Chondrocyte (in vitro differentiated cells): ENCODE measurements at regions not wholly inside any gene's neighbourhood (a gene's known extent, or its start where the extent isn't known, plus 50 kb on each side); places are given as distances from the start of the nearest gene placed in this dataset.

ENCODE experiments used
- DNase-seq: peaks from one replicate; pipeline ENCODE4 v3.0.0; 2021; ENCODE audit warnings: mixed read lengths, low spot score
- H3K27ac Mint-ChIP-seq: one replicate; pipeline ENCODE4 v1.8.0; 2021; ENCODE audit warnings: mild to moderate bottlenecking, moderate library complexity, mixed read lengths; ENCODE audit not compliant: unreplicated experiment
- H3K27me3 Mint-ChIP-seq: 2 replicates; pipeline ENCODE4 v1.8.0; 2021; ENCODE audit warnings: low read depth, mixed read lengths
- H3K36me3 Mint-ChIP-seq: 2 replicates; pipeline ENCODE4 v1.8.0; 2021; ENCODE audit warnings: low read depth, mixed read lengths
- H3K4me1 Mint-ChIP-seq: 2 replicates; pipeline ENCODE4 v1.8.0; 2021; ENCODE audit warnings: low read depth, mild to moderate bottlenecking, mixed read lengths
- H3K4me3 Mint-ChIP-seq: one replicate; pipeline ENCODE4 v1.8.0; 2021; ENCODE audit warnings: mild to moderate bottlenecking, moderate library complexity, mixed read lengths; ENCODE audit not compliant: unreplicated experiment
- H3K9me3 Mint-ChIP-seq: 2 replicates; pipeline ENCODE4 v1.8.0; 2021; ENCODE audit warnings: low read depth, mixed read lengths
- TF ChIP-seq, protein P1 (sequence below): fragments of 200-600 bp; sonication (generic); IDR thresholded peaks from 2 replicates; pipeline ENCODE4 v1.5.0; 2021; ENCODE audit warnings: antibody characterized with exemption, mild to moderate bottlenecking, moderate library complexity

DNA sequence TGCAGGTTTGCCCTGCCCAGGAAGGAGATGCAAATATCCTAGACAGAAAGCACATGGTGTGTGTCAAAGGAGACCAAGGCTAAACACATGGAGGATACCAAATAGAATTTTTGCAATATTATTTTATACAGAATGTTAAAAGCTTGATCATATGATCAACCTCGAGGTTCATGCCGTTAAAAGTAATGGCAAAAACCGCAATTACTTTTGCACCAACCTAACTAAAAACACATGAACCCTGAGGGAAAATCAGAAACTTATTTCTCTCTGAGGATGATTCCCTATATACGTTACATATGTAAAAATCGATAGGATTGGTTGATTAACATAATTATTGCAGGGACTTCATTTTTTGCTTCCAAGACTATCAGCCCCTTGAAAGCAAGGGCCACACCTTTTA is 88.1 kb downstream of the MZT1 start:
- Mint-ChIP-seq H3K27ac (no peak overlapping the region), H3K4me1 (no peaks in the 10 kb centered on the region), H3K4me3 (no peak overlapping the region), H3K9me3 (no peaks in the 10 kb centered on the region), H3K36me3 (no peaks in the 10 kb centered on the region), H3K27me3 (peaks cover 6% of the 10 kb centered on the region)
- TF ChIP-seq, protein P1, sequence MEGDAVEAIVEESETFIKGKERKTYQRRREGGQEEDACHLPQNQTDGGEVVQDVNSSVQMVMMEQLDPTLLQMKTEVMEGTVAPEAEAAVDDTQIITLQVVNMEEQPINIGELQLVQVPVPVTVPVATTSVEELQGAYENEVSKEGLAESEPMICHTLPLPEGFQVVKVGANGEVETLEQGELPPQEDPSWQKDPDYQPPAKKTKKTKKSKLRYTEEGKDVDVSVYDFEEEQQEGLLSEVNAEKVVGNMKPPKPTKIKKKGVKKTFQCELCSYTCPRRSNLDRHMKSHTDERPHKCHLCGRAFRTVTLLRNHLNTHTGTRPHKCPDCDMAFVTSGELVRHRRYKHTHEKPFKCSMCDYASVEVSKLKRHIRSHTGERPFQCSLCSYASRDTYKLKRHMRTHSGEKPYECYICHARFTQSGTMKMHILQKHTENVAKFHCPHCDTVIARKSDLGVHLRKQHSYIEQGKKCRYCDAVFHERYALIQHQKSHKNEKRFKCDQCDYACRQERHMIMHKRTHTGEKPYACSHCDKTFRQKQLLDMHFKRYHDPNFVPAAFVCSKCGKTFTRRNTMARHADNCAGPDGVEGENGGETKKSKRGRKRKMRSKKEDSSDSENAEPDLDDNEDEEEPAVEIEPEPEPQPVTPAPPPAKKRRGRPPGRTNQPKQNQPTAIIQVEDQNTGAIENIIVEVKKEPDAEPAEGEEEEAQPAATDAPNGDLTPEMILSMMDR = no peak
- no peak for DNase-seq

DNA sequence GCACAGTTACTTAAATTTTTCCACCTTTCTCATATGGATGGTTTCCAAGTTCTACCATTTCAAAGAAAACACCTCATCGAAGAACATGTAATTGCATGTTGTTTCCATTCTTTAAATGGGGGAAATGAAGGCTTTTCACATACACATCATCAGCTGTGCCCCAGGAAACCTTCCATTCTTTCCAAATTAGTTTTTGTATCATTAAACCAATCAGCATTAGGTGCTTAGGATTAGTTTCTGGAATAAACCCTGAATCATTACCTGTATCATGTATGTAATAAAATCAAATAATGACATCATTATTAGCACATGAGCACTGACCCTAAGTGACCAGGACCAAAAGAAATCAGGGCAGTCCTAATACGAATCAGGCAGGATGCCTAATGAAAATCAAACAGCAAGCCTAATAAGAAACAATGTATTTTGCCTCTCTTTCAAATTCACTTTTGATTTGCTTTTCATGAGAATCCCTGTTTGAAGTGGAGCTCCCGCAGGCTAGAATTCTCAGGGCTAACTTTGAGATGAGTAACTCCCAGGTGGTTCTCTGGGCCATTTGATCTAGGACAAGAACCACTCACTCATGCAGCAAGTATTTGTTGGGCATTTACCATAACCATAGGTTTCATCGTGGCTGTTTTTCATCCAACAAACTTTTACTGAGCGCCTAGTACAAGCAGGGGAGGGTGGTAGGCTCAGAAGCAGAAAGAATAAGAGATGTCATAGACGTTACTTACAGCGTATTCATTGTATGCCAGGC is 89.2 kb downstream of the MZT1 start:
- no peak for DNase-seq
- no peaks in the 10 kb centered on the region for H3K36me3 Mint-ChIP-seq
- TF ChIP-seq, protein P1 = no peak
- no peaks in the 10 kb centered on the region for H3K4me1 Mint-ChIP-seq
- peaks cover 2% of the 10 kb centered on the region for H3K27me3 Mint-ChIP-seq
- H3K4me3 Mint-ChIP-seq = no peak overlapping the region
- peaks cover 3% of the 10 kb centered on the region for H3K9me3 Mint-ChIP-seq
- no peak overlapping the region for H3K27ac Mint-ChIP-seq

DNA sequence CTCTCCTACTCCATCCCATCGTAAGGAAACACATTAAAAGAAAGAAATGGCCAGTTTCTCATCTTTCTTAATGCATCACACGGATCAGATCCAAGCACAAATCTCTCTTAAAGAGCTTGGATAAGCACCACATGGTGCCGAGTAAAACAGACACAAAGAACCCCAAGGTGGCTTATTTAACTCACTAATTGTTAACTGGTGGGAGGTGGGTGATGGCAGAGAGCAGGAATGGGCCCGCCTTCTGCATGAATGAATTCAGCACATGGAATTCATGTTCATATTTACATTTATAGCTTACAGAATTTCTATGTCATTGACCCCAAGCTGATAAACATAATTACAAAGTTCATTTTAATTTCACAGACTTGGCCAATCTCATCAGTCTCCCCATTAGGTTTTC is 89.9 kb downstream of the MZT1 start:
- Mint-ChIP-seq H3K4me3 (no peak overlapping the region), H3K4me1 (no peaks in the 10 kb centered on the region), H3K36me3 (no peaks in the 10 kb centered on the region), H3K9me3 (peaks cover 6% of the 10 kb centered on the region), H3K27ac (no peak overlapping the region), H3K27me3 (peaks cover 2% of the 10 kb centered on the region)
- no peak for DNase-seq
- TF ChIP-seq, protein P1 = no peak

DNA sequence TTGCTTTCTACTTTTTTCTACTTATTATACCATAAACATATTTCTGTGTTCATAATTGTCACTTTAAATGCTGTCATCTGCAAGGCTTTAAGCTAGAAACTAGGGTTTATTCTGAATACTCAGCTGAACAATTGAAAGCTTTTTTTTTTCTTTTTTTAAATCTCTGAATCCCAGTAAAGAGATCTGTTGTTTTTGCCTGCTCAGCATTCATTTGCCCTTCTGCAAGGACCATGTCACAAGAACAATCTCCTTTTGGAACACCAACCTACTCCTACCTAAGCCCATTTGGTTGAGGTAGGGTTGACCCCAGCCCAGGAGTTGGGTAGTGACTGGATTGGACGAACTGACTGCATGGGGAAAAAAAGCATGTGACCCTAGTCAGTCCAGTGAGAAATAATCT is 92.6 kb downstream of the MZT1 start:
- no peak for DNase-seq
- Mint-ChIP-seq H3K36me3 (no peaks in the 10 kb centered on the region), H3K4me3 (no peak overlapping the region), H3K9me3 (peaks cover 25% of the 10 kb centered on the region), H3K4me1 (no peaks in the 10 kb centered on the region), H3K27ac (no peak overlapping the region), H3K27me3 (peaks cover 7% of the 10 kb centered on the region)
- TF ChIP-seq, protein P1 = no peak

DNA sequence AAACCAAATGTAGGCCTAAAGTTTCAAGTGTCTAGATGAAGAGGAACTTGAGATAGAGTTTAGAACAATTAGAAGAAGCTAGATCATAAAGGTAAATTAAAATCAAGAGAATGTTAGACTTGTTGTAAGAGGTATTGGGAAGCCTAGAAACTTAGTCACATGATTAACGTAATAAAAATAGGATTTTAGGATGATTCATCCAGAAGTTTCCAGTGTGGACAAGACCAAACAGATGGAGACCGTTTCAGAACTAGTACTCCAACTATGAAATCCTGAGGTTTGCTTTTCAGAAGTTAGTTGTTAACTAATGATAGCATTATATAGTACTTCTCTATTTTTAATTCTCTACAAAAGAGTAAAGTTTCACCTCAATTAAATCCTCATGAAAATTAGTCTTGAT is 104.9 kb downstream of the MZT1 start:
- TF ChIP-seq, protein P1 = no peak
- H3K27me3 Mint-ChIP-seq = peaks cover 7% of the 10 kb centered on the region
- no peaks in the 10 kb centered on the region for H3K9me3 Mint-ChIP-seq
- H3K4me3 Mint-ChIP-seq = no peak overlapping the region
- no peaks in the 10 kb centered on the region for H3K36me3 Mint-ChIP-seq
- H3K27ac Mint-ChIP-seq = no peak overlapping the region
- no peaks in the 10 kb centered on the region for H3K4me1 Mint-ChIP-seq
- no peak for DNase-seq
